COR-L47 (cell line): ENCODE measurements at regions not wholly inside any gene's neighbourhood (a gene's known extent, or its start where the extent isn't known, plus 50 kb on each side); places are given as distances from the start of the nearest gene placed in this dataset.

ENCODE experiments used
- DNase-seq: peaks from one replicate; lab custom pipeline; 2025; lab: John Stamatoyannopoulos, UW

- no peak for DNase-seq
Measured at GRCh38 chr10:1947464-1948003, 210.2 kb upstream of the ADARB2 start.

- no peak for DNase-seq
Measured at GRCh38 chr10:1944487-1944886, 207.2 kb upstream of the ADARB2 start.

- no peak for DNase-seq
Measured at GRCh38 chr10:1942478-1942877, 205.2 kb upstream of the ADARB2 start.

- no peak for DNase-seq
Measured at GRCh38 chr10:1939016-1939415, 201.7 kb upstream of the ADARB2 start.

- DNase-seq: no peak
Measured at GRCh38 chr10:1938317-1938716, 201.0 kb upstream of the ADARB2 start.

- no peak for DNase-seq
Measured at GRCh38 chr10:1935912-1936311, 198.6 kb upstream of the ADARB2 start.

GRCh38 chr10:1933215-1933614, 195.9 kb upstream of the ADARB2 start:
- no peak for DNase-seq

GRCh38 chr10:1932692-1933094, 195.4 kb upstream of the ADARB2 start:
- DNase-seq: no peak

GRCh38 chr10:1928606-1929005, 191.3 kb upstream of the ADARB2 start:
- DNase-seq: no peak

GRCh38 chr10:1923998-1924397, 186.7 kb upstream of the ADARB2 start:
- no peak for DNase-seq

GRCh38 chr10:1923586-1923985, 186.3 kb upstream of the ADARB2 start:
- DNase-seq: no peak

- no peak for DNase-seq
Measured at GRCh38 chr10:1920941-1921340, 183.6 kb upstream of the ADARB2 start.

GRCh38 chr10:1920127-1920526, 182.8 kb upstream of the ADARB2 start:
- no peak for DNase-seq

- DNase-seq: no peak
Measured at GRCh38 chr10:1911771-1912170, 174.4 kb upstream of the ADARB2 start.

- DNase-seq: no peak
Measured at GRCh38 chr10:1903982-1904381, 166.7 kb upstream of the ADARB2 start.

- DNase-seq: no peak
Measured at GRCh38 chr10:1896153-1896552, 158.8 kb upstream of the ADARB2 start.

GRCh38 chr10:1895691-1896090, 158.4 kb upstream of the ADARB2 start:
- no peak for DNase-seq

GRCh38 chr10:1894912-1895311, 157.6 kb upstream of the ADARB2 start:
- DNase-seq: no peak

GRCh38 chr10:1893941-1894340, 156.6 kb upstream of the ADARB2 start:
- DNase-seq: no peak

- DNase-seq: no peak
Measured at GRCh38 chr10:1886039-1886438, 148.7 kb upstream of the ADARB2 start.

- DNase-seq: no peak
Measured at GRCh38 chr10:1882728-1883127, 145.4 kb upstream of the ADARB2 start.

- no peak for DNase-seq
Measured at GRCh38 chr10:1882180-1882579, 144.9 kb upstream of the ADARB2 start.

GRCh38 chr10:1881636-1882035, 144.3 kb upstream of the ADARB2 start:
- DNase-seq: no peak

GRCh38 chr10:1874533-1874932, 137.2 kb upstream of the ADARB2 start:
- no peak for DNase-seq
